Activated B cell treated with CpG ODN at 0.5 μM for 24 hours (primary cell): ENCODE measurements at regions not wholly inside any gene's neighbourhood (a gene's known extent, or its start where the extent isn't known, plus 50 kb on each side); places are given as distances from the start of the nearest gene placed in this dataset.

Source experiments
- ATAC-seq: fragments of 200-7000 bp; cut with Tn5 transposase; one replicate; pipeline ENCODE4 v1.10.0; 2021; ENCODE audit warnings: low read depth, mild to moderate bottlenecking, moderate library complexity
- CTCF ChIA-PET: fragments of 350-600 bp; sonication (Branson Sonifier 250); formaldehyde crosslinking; loops from one replicate; lab custom pipeline; 2021; ENCODE audit warnings: antibody characterized with exemption; lab: Charles Lee
- POLR2A ChIA-PET: fragments of 350-600 bp; sonication (Branson Sonifier 250); formaldehyde crosslinking; loops from one replicate; lab custom pipeline; 2021; ENCODE audit warnings: antibody characterized with exemption; lab: Charles Lee
- DNase-seq: peaks from one replicate; pipeline ENCODE4 v3.0.0; 2022
- H3K27ac Mint-ChIP-seq: one replicate; pipeline ENCODE4 v1.8.0; 2020; ENCODE audit warnings: mixed read lengths
- H3K27me3 Mint-ChIP-seq: one replicate; pipeline ENCODE4 v1.8.0; 2021; ENCODE audit warnings: mixed read lengths
- H3K36me3 Mint-ChIP-seq: one replicate; pipeline ENCODE4 v1.8.0; 2021; ENCODE audit warnings: low read depth, mixed read lengths
- H3K4me1 Mint-ChIP-seq: one replicate; pipeline ENCODE4 v1.8.0; 2021; ENCODE audit warnings: mixed read lengths
- H3K4me3 Mint-ChIP-seq: one replicate; pipeline ENCODE4 v1.8.0; 2020; ENCODE audit warnings: mild to moderate bottlenecking, mixed read lengths
- H3K9me3 Mint-ChIP-seq: one replicate; pipeline ENCODE4 v1.8.0; 2020; ENCODE audit warnings: mixed read lengths
- CTCF ChIP-seq: fragments of 200-600 bp; IDR thresholded peaks from one replicate; pipeline ENCODE4 v1.8.0; 2022; ENCODE audit warnings: antibody characterized with exemption, mild to moderate bottlenecking
- intact Hi-C: fragments of 100-400 bp; cut with micrococcal nuclease; formaldehyde crosslinking; loops from one replicate; pipeline ENCODE4 v1.15.1; 2024

- no peak overlapping the region for H3K27ac Mint-ChIP-seq
- no peaks in the 10 kb centered on the region for H3K9me3 Mint-ChIP-seq
- ChIA-PET POLR2A (interaction anchor here (0.6 kb wide), 1 partner anchor 78 kb away, joined by 10 read pairs; no protein-coding TSS in a partner anchor), CTCF (interaction anchor here (0.9 kb wide), 1 partner anchor 1406 kb away, joined by 3 read pairs; no protein-coding TSS in a partner anchor)
- no peak for TF ChIP-seq CTCF
- DNase-seq (no peak), ATAC-seq (no peak)
- intact Hi-C loops, result no loop called here
- H3K4me3 Mint-ChIP-seq, result no peak overlapping the region
- no peaks in the 10 kb centered on the region for H3K4me1 Mint-ChIP-seq
- peaks cover 19% of the 10 kb centered on the region for H3K27me3 Mint-ChIP-seq
- H3K36me3 Mint-ChIP-seq, result no peaks in the 10 kb centered on the region
Measured at GRCh38 chr10:3251172-3251571, 78.6 kb upstream of the PITRM1 start.

- CTCF ChIA-PET, result interaction anchor here (0.8 kb wide), 1 partner anchor 1408 kb away, joined by 3 read pairs; no protein-coding TSS in a partner anchor
- DNase-seq, result no peak
- Mint-ChIP-seq H3K4me3 (no peak overlapping the region), H3K27ac (no peak overlapping the region), H3K9me3 (no peaks in the 10 kb centered on the region), H3K27me3 (peaks cover 17% of the 10 kb centered on the region), H3K4me1 (no peaks in the 10 kb centered on the region), H3K36me3 (no peaks in the 10 kb centered on the region)
- POLR2A ChIA-PET, result no interaction called here
- intact Hi-C loops, result no loop called here
- ATAC-seq, result no peak
- TF ChIP-seq CTCF, result no peak
Measured at GRCh38 chr10:3249307-3249889, 76.8 kb upstream of the PITRM1 start.

- Mint-ChIP-seq H3K9me3 (no peaks in the 10 kb centered on the region), H3K36me3 (no peaks in the 10 kb centered on the region), H3K4me1 (no peaks in the 10 kb centered on the region), H3K27me3 (peaks cover 17% of the 10 kb centered on the region), H3K4me3 (no peak overlapping the region), H3K27ac (no peak overlapping the region)
- POLR2A ChIA-PET, result no interaction called here
- no peak for TF ChIP-seq CTCF
- DNase-seq (no peak), ATAC-seq (no peak)
- CTCF ChIA-PET, result interaction anchor here (0.6 kb wide), 1 partner anchor 1498 kb away, joined by 4 read pairs; no protein-coding TSS in a partner anchor
- intact Hi-C loops, result no loop called here
Measured at GRCh38 chr10:3248526-3249306, 76.1 kb upstream of the PITRM1 start.

- Mint-ChIP-seq H3K4me3 (no peak overlapping the region), H3K36me3 (no peaks in the 10 kb centered on the region), H3K27ac (no peak overlapping the region), H3K27me3 (peaks cover 5% of the 10 kb centered on the region), H3K9me3 (no peaks in the 10 kb centered on the region), H3K4me1 (no peaks in the 10 kb centered on the region)
- ChIA-PET CTCF (interaction anchor here (1.3 kb wide), 1 partner anchor 1412 kb away, joined by 8 read pairs; no protein-coding TSS in a partner anchor), POLR2A (no interaction called here)
- no peak for TF ChIP-seq CTCF
- DNase-seq, result no peak
- no peak for ATAC-seq
- intact Hi-C loops, result no loop called here
Measured at GRCh38 chr10:3245395-3245794, 72.8 kb upstream of the PITRM1 start.

GRCh38 chr10:3241967-3242650 lies 69.5 kb upstream of the PITRM1 start:
- H3K4me1 Mint-ChIP-seq, result peaks cover 5% of the 10 kb centered on the region
- CTCF ChIA-PET, result no interaction called here
- intact Hi-C loops, result loop anchor here (5.0 kb wide), 1 partner anchor 695 kb away; no protein-coding TSS in a partner anchor
- H3K4me3 Mint-ChIP-seq, result no peak overlapping the region
- no peak overlapping the region for H3K27ac Mint-ChIP-seq
- no peak for TF ChIP-seq CTCF
- H3K9me3 Mint-ChIP-seq, result no peaks in the 10 kb centered on the region
- POLR2A ChIA-PET, result no interaction called here
- H3K36me3 Mint-ChIP-seq, result no peaks in the 10 kb centered on the region
- H3K27me3 Mint-ChIP-seq, result peaks cover 6% of the 10 kb centered on the region
- no peak for ATAC-seq
- DNase-seq, result no peak
